ENCODE measurements at regions not wholly inside any gene's neighbourhood (a gene's known extent, or its start where the extent isn't known, plus 50 kb on each side); places are given as distances from the start of the nearest gene placed in this dataset.

- ATAC-seq (ENCODE audit: low FRiP score) (no peak), DNase-seq (ENCODE audit: low spot score) (no peak)
- TF ChIP-seq CTCF (IDR thresholded peaks at IDR 0.05): no peak
Observed at GRCh38 chr2:236408786-236409185, 144.6 kb upstream of the ASB18 start.

GRCh38 chr2:236415684-236416444 lies 151.7 kb upstream of the ASB18 start:
- no peak for TF ChIP-seq CTCF (IDR thresholded peaks at IDR 0.05)
- DNase-seq (ENCODE audit: low spot score) (no peak), ATAC-seq (ENCODE audit: low FRiP score) (no peak)

GRCh38 chr2:236417150-236417549 lies 152.5 kb upstream of the ACKR3 start:
- DNase-seq (ENCODE audit: low spot score) (no peak), ATAC-seq (ENCODE audit: low FRiP score) (no peak)
- TF ChIP-seq CTCF (IDR thresholded peaks at IDR 0.05): no peak

GRCh38 chr2:236430584-236430983 lies 139.0 kb upstream of the ACKR3 start:
- TF ChIP-seq CTCF (IDR thresholded peaks at IDR 0.05): no peak
- no peak for ATAC-seq (ENCODE audit: low FRiP score)
- no peak for DNase-seq (ENCODE audit: low spot score)

- no peak for ATAC-seq (ENCODE audit: low FRiP score)
- TF ChIP-seq CTCF (IDR thresholded peaks at IDR 0.05): no peak
- DNase-seq (ENCODE audit: low spot score): no peak
Observed at GRCh38 chr2:236434593-236434992, 135.0 kb upstream of the ACKR3 start.

- TF ChIP-seq CTCF (IDR thresholded peaks at IDR 0.05): no peak
- DNase-seq (ENCODE audit: low spot score): no peak
- no peak for ATAC-seq (ENCODE audit: low FRiP score)
Observed at GRCh38 chr2:236440110-236440881, 129.3 kb upstream of the ACKR3 start.

GRCh38 chr2:236444187-236444586 lies 125.4 kb upstream of the ACKR3 start:
- no peak for ATAC-seq (ENCODE audit: low FRiP score)
- TF ChIP-seq CTCF (IDR thresholded peaks at IDR 0.05): no peak
- DNase-seq (ENCODE audit: low spot score): no peak

Measured in omental fat pad (tissue), 3 donors.